ENCODE measurements at regions not wholly inside any gene's neighbourhood (a gene's known extent, or its start where the extent isn't known, plus 50 kb on each side); places are given as distances from the start of the nearest gene placed in this dataset.

- no peaks in the 10 kb centered on the region for H3K9me3 ChIP-seq
- ATAC-seq (no peak), DNase-seq (no peak), FAIRE-seq (no peak)
- no peak overlapping the region for H3K4me3 ChIP-seq
- intact Hi-C loops (cut with DNase I), result no loop called here
- no peak overlapping the region for H3K27ac ChIP-seq
- no peaks in the 10 kb centered on the region for H3K27me3 ChIP-seq
- TF ChIP-seq CTCF (IDR thresholded peaks at IDR 0.05), result no peak
- no peaks in the 10 kb centered on the region for H3K4me1 ChIP-seq
- H3K36me3 ChIP-seq, result no peaks in the 10 kb centered on the region
Measured at GRCh38 chr7:13560441-13560840, 429.0 kb downstream of the ETV1 start.

GRCh38 chr7:13563257-13563656 lies 426.2 kb downstream of the ETV1 start:
- 91% methylated on average over 3 of the region's 3 CpGs for WGBS, 2 donors
- H3K9me3 ChIP-seq, result no peaks in the 10 kb centered on the region
- DNase-seq (no peak), FAIRE-seq (no peak), ATAC-seq (no peak)
- no peaks in the 10 kb centered on the region for H3K4me1 ChIP-seq
- no peak for TF ChIP-seq CTCF (IDR thresholded peaks at IDR 0.05)
- H3K27ac ChIP-seq, result no peak overlapping the region
- intact Hi-C loops (cut with DNase I), result no loop called here
- no peaks in the 10 kb centered on the region for H3K27me3 ChIP-seq
- H3K4me3 ChIP-seq, result no peak overlapping the region
- no peaks in the 10 kb centered on the region for H3K36me3 ChIP-seq

GRCh38 chr7:13563680-13564079 lies 425.8 kb downstream of the ETV1 start:
- no peak overlapping the region for H3K27ac ChIP-seq
- intact Hi-C loops (cut with DNase I), result no loop called here
- FAIRE-seq, result no peak

GRCh38 chr7:13577566-13578145 lies 411.8 kb downstream of the ETV1 start:
- Histone ChIP-seq H3K4me3 (no peak overlapping the region), H3K27me3 (no peaks in the 10 kb centered on the region), H3K4me1 (no peaks in the 10 kb centered on the region), H3K36me3 (no peaks in the 10 kb centered on the region), H3K27ac (no peak overlapping the region), H3K9me3 (no peaks in the 10 kb centered on the region)
- no peak for TF ChIP-seq CTCF (IDR thresholded peaks at IDR 0.05)
- 57 to 59% methylated on average over 3 of the region's 3 CpGs for WGBS, 2 donors
- no peak for DNase-seq
- intact Hi-C loops (cut with DNase I), result no loop called here
- no peak for FAIRE-seq
- no peak for ATAC-seq

More at GRCh38 chr7:13563680-13564079, 425.8 kb downstream of the ETV1 start:
- Histone ChIP-seq H3K27me3 (no peaks in the 10 kb centered on the region), H3K9me3 (no peaks in the 10 kb centered on the region), H3K4me1 (no peaks in the 10 kb centered on the region), H3K36me3 (no peaks in the 10 kb centered on the region), H3K4me3 (no peak overlapping the region)
- 72 to 87% methylated on average over 5 of the region's 5 CpGs for WGBS, 2 donors
- no peak for TF ChIP-seq CTCF (IDR thresholded peaks at IDR 0.05)
- DNase-seq (no peak), ATAC-seq (no peak)

- Histone ChIP-seq H3K27ac (no peak overlapping the region), H3K27me3 (no peaks in the 10 kb centered on the region), H3K36me3 (no peaks in the 10 kb centered on the region), H3K4me3 (no peak overlapping the region), H3K4me1 (no peaks in the 10 kb centered on the region), H3K9me3 (no peaks in the 10 kb centered on the region)
- no peak for TF ChIP-seq CTCF (IDR thresholded peaks at IDR 0.05)
- no peak for DNase-seq
- ATAC-seq, result no peak
- FAIRE-seq, result no peak
- intact Hi-C loops (cut with DNase I), result no loop called here
- WGBS, 2 donors, result 31 to 38% methylated on average over 1 of the region's 1 CpG
Measured at GRCh38 chr7:13578294-13578693, 411.2 kb downstream of the ETV1 start.
